ENCODE measurements at regions not wholly inside any gene's neighbourhood (a gene's known extent, or its start where the extent isn't known, plus 50 kb on each side); places are given as distances from the start of the nearest gene placed in this dataset.
A peak's percentile ranks its signal among the peaks of the same experiment; 100 is the strongest.

DNA sequence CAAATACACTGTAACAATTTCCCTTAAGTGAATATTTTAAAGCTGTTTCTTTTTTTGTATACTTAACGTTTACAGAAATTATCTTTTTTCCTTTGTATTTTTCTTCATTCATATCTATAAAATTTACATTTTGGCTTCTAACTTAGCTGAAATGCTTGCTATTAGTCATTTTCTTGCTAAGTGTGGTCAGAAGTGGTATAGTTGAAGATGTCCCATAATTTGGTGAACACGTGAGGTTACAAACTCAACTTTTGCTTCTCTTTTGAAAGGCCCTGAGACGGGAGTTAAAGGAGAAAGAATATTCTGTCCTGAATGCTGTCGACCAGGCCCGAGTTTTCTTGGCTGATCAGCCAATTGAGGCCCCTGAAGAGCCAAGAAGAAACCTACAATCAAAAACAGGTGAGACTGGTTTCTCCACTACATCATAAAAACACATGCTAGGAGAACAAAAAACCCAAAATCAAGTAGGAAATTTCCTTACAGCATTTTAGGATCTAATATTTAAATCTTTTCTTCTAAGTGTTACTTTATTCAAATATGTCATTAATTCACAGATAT is 445.0 kb downstream of the UTRN start:
- Mint-ChIP-seq H3K36me3 (ENCODE audit: insufficient read depth in 1 of 3, low read depth in 3 of 3) (peaks cover 2 to 30% (median 22%) of the 10 kb centered on the region in 3 experiments; a peak in 6 of 7 replicates), H3K4me1 (peaks cover 29 to 39% of the 10 kb centered on the region in 2 experiments), H3K27me3 (ENCODE audit: low read depth) (no peaks in the 10 kb centered on the region), H3K4me3 (no peak overlapping the region), H3K9me3 (no peaks in the 10 kb centered on the region), H3K27ac (peak overlapping the region in 1 of 3 experiments; percentile 76; a peak in 1 of 7 replicates)
- no peak overlapping the region for H3K27ac ChIP-seq (ENCODE audit: insufficient read length, low read depth, low read length)
- no peak overlapping the region for H3K14ac ChIP-seq (ENCODE audit: insufficient read depth, low read length)
- H2BK120ac ChIP-seq (ENCODE audit: low read depth, low read length, poor library complexity, severe bottlenecking): no peak overlapping the region
- H2BK15ac ChIP-seq (ENCODE audit: low read depth, low read length): no peak overlapping the region
- H3K4me1 ChIP-seq (ENCODE audit: insufficient read depth, low read length): peaks cover 4% of the 10 kb centered on the region; the same call in 1 of the 2 replicates
- no peak overlapping the region for H2AK5ac ChIP-seq (ENCODE audit: insufficient read length, low read length)
- H4K5ac ChIP-seq (ENCODE audit: insufficient read length, low read depth, low read length): no peak overlapping the region
- no peak overlapping the region for H2BK20ac ChIP-seq (ENCODE audit: low read depth, low read length, poor library complexity, severe bottlenecking)
- no peak overlapping the region for H2BK5ac ChIP-seq (ENCODE audit: insufficient read length, low read length)
- no peak overlapping the region for H3K18ac ChIP-seq (ENCODE audit: insufficient read length, low read depth, low read length)
- no peaks in the 10 kb centered on the region for H4K20me1 ChIP-seq (ENCODE audit: control insufficient read depth, insufficient read depth, insufficient read length)
- no peaks in the 10 kb centered on the region for H3K9me3 ChIP-seq (ENCODE audit: control insufficient read depth, low read depth, low read length)
- H3K23me2 ChIP-seq (ENCODE audit: insufficient read length, low read depth, low read length, poor library complexity, severe bottlenecking): no peaks in the 10 kb centered on the region
- H3K23ac ChIP-seq (ENCODE audit: insufficient read length, low read depth, low read length): no peak overlapping the region
- no peaks in the 10 kb centered on the region for H3K79me2 ChIP-seq (ENCODE audit: insufficient read depth, low read length)
- no peaks in the 10 kb centered on the region for H3K27me3 ChIP-seq (ENCODE audit: insufficient read depth, low read length)
- no peak overlapping the region for H2AFZ ChIP-seq (ENCODE audit: low read length)
- H3K9ac ChIP-seq (ENCODE audit: extremely low read depth, insufficient read length, low read length): no peak overlapping the region
- TF ChIP-seq, protein P1, sequence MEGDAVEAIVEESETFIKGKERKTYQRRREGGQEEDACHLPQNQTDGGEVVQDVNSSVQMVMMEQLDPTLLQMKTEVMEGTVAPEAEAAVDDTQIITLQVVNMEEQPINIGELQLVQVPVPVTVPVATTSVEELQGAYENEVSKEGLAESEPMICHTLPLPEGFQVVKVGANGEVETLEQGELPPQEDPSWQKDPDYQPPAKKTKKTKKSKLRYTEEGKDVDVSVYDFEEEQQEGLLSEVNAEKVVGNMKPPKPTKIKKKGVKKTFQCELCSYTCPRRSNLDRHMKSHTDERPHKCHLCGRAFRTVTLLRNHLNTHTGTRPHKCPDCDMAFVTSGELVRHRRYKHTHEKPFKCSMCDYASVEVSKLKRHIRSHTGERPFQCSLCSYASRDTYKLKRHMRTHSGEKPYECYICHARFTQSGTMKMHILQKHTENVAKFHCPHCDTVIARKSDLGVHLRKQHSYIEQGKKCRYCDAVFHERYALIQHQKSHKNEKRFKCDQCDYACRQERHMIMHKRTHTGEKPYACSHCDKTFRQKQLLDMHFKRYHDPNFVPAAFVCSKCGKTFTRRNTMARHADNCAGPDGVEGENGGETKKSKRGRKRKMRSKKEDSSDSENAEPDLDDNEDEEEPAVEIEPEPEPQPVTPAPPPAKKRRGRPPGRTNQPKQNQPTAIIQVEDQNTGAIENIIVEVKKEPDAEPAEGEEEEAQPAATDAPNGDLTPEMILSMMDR (conservative IDR thresholded peaks at IDR 0.05): no peak
- no peak overlapping the region for H4K91ac ChIP-seq (ENCODE audit: insufficient read length, low read depth, low read length)
- H3T11ph ChIP-seq (ENCODE audit: low read length): no peak overlapping the region
- H2BK12ac ChIP-seq (ENCODE audit: insufficient read length, low read depth, low read length): no peak overlapping the region
- no peak overlapping the region for H3K4me2 ChIP-seq (ENCODE audit: insufficient read depth, insufficient read length, low read length)
- H3K56ac ChIP-seq (ENCODE audit: insufficient read length, low read depth, low read length): no peak overlapping the region
- no peaks in the 10 kb centered on the region for H3K79me1 ChIP-seq (ENCODE audit: insufficient read depth, low read depth, low read length, poor library complexity, severe bottlenecking)
- no peak for DNase-seq
- no CpG with 5 or more reads among the region's 5 CpGs for WGBS (ENCODE audit: extremely low coverage, insufficient read length, low lambda C conversion rate)
- H4K8ac ChIP-seq (replicated peaks; ENCODE audit: insufficient read length, low read depth, low read length): no peak overlapping the region
- no peak overlapping the region for H3K4ac ChIP-seq (ENCODE audit: low read depth, low read length)

All from H9 (cell line).